Stimulated activated CD4-positive, alpha-beta T cell treated with anti-CD3 and anti-CD28 coated beads, Interleukin-2, amount 100 ng/mL, for 48 hours (primary cell): ENCODE measurements at regions not wholly inside any gene's neighbourhood (a gene's known extent, or its start where the extent isn't known, plus 50 kb on each side); places are given as distances from the start of the nearest gene placed in this dataset.

Source experiments
- DNase-seq, 2 donors: peaks; one replicate each; pipeline ENCODE4 v3.0.0-alpha.2; 2020

- no peak for DNase-seq
Measured at GRCh38 chr5:4422247-4422646, 717.9 kb upstream of the ADAMTS16 start.

DNA sequence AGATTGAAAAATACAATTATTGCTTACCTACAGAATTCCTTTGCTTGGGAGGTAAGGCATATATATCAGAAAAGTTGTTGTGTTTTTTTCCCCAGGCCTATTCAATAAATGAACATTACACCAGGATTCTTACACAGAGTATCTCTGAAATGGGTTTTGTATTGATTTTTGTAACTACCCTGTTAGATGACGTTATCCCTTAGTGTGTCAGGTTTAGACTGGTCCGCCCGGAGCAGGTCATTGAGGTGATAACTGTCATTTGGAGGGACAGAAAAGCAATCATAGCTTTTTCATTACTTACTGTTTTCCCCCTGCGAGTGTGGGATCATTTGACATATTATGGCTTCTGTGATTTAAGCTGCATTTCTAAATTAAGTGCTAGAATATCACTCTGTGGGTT lies 715.2 kb upstream of the ADAMTS16 start:
- DNase-seq: no peak

DNA sequence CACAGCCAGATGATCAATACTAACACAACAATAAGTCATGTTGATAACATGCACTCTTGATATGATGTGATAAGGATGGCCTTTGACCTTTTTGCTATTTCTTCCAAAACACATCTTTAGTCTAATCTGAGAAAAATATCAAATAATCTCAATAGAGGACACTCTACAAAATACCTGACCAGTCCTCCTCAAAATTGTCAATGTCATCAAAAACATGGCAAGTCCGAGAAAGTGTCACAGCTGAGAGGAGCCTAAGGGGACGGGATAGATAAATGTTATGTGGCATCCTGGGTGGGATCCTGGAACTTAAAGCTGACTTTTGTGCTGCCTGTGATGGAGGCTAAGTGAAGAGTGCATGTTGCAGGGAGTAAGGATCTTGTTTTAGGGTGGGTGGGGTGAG lies 699.6 kb upstream of the ADAMTS16 start:
- DNase-seq: no peak

DNA sequence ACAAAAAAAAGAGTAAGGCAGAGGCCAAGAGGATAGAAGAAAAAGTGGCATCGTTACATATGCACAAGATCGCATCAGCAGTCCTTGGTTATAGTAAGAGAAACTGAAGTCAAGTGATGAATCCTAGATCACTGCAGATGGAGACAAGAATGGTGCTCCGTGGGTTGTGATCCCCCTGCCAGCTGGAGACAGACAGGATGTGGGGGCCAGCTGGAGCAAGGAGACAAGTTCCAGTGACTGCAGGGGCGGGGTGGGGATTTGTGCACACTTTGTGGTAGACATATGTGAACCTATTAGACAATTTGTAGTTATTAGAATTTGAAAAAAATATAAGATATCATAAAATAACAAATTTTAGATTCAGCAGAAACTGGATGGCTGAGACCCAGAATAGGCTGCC lies 697.9 kb upstream of the ADAMTS16 start:
- no peak for DNase-seq

GRCh38 chr5:4447657-4448056 lies 692.5 kb upstream of the ADAMTS16 start:
- no peak for DNase-seq

GRCh38 chr5:4453655-4454054 lies 686.5 kb upstream of the ADAMTS16 start:
- DNase-seq: no peak

DNA sequence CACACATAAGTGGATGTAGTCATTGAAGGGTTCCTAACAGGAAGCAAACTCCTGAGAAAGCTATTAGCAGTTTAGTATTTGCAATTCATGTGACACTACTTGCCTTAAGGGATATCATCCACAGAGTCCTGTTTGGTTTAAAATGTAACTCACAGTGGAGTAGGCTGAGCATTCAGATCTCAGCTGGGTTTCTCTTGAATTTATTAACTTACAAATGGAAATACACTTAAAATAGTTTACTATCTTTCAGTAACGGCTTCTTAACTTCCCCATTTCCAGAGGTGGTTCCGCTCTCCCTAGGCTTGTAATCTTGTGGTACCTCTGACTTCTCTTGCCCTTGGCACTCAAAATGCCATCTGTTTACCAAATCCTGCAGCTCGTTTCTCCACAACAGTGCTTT lies 660.7 kb upstream of the ADAMTS16 start:
- no peak for DNase-seq

DNA sequence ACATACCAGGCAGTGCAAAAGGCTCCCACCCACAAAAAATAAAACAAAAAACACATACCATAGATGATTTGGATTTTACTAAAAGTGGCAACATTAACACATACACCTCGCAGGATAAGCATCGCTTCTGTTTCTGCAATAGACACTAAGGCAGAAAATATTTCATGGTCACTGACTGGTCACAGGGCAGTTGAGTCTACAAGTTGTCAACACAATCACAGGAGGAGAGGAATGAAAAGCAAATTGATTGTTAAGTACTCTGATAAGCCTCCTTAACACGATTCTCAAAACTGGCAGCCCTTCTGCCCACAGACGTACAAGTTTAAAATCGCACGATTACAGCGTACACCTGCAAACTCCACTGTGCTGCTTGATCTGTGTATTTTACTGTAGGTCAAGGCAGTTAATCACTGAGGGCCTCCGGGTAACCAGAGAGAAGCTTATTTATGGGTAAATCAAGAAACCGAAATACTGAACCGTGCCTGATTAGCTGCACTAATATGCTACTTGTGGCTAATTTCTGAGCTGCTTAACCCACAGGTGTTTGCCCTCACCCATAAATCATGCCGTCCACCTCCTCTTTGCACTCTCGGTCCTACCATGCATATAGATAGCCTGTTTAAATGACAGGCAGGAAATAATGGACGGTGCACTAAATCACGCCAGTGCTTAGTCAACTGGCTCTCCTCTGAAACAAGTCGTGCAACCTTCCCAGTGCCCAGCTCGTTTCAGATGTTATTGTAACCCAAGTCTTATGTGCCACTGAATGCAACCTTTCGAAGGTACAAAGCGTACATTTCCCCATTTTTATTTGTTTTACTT lies 659.4 kb upstream of the ADAMTS16 start:
- no peak for DNase-seq

DNA sequence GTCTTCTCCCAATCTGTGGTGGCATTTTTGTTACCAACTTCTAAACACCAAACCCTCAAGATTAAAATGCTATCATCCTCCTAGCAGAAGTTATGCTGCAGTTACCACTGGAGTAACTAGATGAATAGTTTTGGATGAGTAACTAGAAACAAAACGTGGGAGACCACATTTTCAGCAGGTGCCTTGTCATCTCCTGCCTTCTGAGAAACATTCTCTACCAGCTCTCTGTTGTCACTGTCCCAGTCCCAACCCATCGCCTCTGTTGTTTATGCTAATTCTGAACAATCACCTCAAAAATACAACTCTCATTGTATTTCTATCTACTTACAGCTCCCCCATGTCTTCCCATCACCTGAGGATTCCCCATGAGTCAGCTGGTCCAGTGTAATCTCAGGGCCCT lies 652.5 kb upstream of the ADAMTS16 start:
- DNase-seq: no peak

- no peak for DNase-seq
Measured at GRCh38 chr5:4511996-4512656, 628.0 kb upstream of the ADAMTS16 start.

- no peak for DNase-seq
Measured at GRCh38 chr5:4513381-4513780, 626.7 kb upstream of the ADAMTS16 start.

- no peak for DNase-seq
Measured at GRCh38 chr5:4514067-4514648, 626.0 kb upstream of the ADAMTS16 start.

DNA sequence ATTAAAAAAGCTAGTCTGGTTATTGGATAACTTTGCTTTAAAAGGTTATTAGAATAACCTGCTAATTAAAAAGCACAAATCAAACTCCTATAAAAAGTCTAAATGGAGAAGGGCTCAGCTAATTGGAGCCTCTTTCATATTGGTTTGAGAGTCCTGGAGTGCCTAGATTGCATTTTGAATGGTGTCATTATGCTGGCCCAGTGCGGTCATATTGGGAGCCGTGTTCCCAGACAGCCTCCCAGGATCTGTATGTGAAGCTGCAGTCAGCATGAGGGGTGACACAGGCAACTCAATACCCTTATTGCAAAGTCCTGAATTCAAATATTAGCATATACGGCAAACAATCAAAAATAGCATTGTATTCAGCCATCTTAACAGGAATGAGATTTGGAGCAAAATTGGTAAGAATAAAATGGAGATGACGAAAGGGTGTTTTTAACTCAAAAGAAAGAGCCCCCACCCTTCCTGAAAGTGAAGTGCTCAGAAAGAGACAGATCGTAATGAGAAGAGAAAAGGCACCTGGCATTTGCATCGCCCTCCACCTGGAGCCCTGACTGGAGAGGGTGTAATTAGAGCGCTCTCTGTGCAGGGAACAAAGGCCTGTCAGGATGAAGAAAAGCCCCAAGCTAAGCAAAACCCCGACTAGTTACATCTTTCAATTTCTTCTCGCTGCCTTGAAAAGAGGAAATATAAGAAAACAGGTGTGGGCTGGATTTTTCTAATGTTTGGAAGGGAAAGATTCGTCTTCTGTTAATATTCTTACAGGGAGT lies 621.0 kb upstream of the ADAMTS16 start:
- DNase-seq: no peak

DNA sequence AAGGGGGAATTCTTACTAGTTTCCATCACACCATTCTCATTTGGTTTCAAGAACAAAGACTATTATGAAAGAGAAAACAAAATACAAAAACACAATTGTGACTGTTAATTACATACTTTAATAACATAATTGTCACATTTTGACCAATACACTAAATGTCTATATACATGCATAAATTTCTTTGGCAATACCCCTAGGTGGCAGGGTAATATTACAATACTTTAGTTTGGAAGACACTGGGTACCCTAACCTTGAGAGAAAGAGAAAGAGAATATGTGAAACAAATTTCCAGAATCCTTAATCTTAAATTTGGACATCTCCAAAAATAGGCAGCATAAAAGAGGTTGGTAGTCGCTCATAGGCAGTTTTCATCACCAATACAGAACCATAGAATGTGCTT lies 619.6 kb upstream of the ADAMTS16 start:
- no peak for DNase-seq

DNA sequence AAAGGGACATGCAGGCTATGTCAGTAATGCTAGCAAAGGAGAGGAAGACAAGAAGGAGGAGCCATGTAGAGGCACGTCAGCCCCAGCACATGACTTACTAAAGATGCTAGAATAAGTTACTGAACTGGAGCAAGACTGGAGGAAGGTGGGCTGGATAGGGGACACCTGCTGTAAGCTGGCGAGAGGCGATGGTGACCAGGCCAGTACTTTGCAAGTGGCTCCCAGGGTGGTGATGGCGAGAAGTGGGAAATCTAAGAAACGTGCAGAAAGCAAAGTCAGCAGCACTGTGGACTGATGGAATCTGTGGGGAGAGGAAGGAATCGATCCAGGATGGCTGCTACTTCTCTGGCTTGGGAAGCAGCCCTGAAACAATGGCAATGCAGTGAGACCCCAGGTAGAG lies 617.1 kb upstream of the ADAMTS16 start:
- no peak for DNase-seq

GRCh38 chr5:4531756-4532704 lies 608.1 kb upstream of the ADAMTS16 start:
- DNase-seq: no peak

GRCh38 chr5:4532705-4533080 lies 607.4 kb upstream of the ADAMTS16 start:
- DNase-seq: no peak

GRCh38 chr5:4533457-4534105 lies 606.5 kb upstream of the ADAMTS16 start:
- no peak for DNase-seq

DNA sequence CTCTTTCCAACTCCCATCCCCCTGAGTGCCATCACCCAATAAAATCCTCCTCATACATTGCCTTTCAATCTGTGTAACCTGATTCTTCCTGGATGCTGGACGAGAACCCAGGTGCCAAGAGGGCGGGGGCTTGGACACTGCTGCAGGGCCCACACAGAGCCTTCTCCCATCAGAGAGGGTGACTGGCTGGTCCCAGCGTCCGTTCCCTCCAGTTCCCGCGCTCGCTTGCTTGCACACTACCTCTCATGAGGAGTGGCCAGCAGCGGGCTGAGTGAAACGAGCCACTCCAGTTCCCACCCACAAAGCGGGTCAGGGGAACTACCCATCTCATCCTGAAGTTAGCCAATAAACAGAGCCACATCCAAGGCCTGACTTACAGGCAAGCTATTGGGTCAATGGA lies 602.6 kb upstream of the ADAMTS16 start:
- DNase-seq: no peak

- no peak for DNase-seq
Measured at GRCh38 chr5:4540375-4541173, 599.6 kb upstream of the ADAMTS16 start.

DNA sequence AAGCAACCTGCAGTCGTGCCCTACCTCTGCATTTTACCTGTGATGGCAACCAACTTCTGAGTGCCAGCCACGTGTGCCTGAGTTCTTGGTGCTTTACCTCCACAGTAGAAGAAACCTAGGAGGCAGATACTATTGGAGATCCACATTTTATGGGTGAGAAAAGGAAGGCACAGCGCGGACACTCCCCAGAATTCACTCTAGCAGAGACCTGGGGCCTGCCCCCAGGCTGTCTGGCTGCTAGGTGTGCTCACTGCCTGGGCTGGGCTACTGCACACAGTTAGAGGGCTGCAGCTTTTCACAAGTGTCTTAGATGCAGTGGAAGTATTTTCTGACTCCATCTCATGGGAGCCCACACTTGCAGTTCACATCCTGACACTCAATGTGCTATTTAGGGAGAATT lies 598.8 kb upstream of the ADAMTS16 start:
- DNase-seq: no peak
